HG03135 (cell line): ENCODE measurements at regions not wholly inside any gene's neighbourhood (a gene's known extent, or its start where the extent isn't known, plus 50 kb on each side); places are given as distances from the start of the nearest gene placed in this dataset.
"Not testable (repeated sequence)": the region's sequence is repeated elsewhere in the genome, so short reads cannot be mapped to it uniquely, and the experiment has no call there.

Experiments
- ATAC-seq: cut with Tn5 transposase; IDR thresholded peaks from one replicate; pipeline ENCODE4 v1.9.1; 2021; ENCODE audit warnings: mild to moderate bottlenecking, moderate library complexity; ENCODE audit not compliant: unreplicated experiment

- ATAC-seq: no peak
These were observed 51.5 kb downstream of the CRPPA start for GRCh38 chr7:16369855-16370254.

GRCh38 chr7:16369309-16369708 lies 52.0 kb downstream of the CRPPA start:
- not testable (repeated sequence) for ATAC-seq

- no peak for ATAC-seq
These were observed 52.5 kb downstream of the CRPPA start for GRCh38 chr7:16368885-16369284.

GRCh38 chr7:16367115-16367514 lies 54.2 kb downstream of the CRPPA start:
- no peak for ATAC-seq

- ATAC-seq: no peak
These were observed 55.4 kb downstream of the CRPPA start for GRCh38 chr7:16365952-16366351.

GRCh38 chr7:16365177-16365576 lies 56.2 kb downstream of the CRPPA start:
- ATAC-seq: no peak

GRCh38 chr7:16359216-16359615 lies 62.1 kb downstream of the CRPPA start:
- ATAC-seq: no peak

- ATAC-seq: no peak
These were observed 63.4 kb downstream of the CRPPA start for GRCh38 chr7:16357921-16358320.

GRCh38 chr7:16357474-16357873 lies 63.9 kb downstream of the CRPPA start:
- ATAC-seq: no peak

GRCh38 chr7:16356301-16356958 lies 64.9 kb downstream of the CRPPA start:
- no peak for ATAC-seq

GRCh38 chr7:16354573-16354972 lies 66.8 kb downstream of the CRPPA start:
- ATAC-seq: no peak

GRCh38 chr7:16353226-16353625 lies 68.1 kb downstream of the CRPPA start:
- ATAC-seq: no peak

GRCh38 chr7:16350634-16351033 lies 70.7 kb downstream of the CRPPA start:
- ATAC-seq: peak; percentile 79

GRCh38 chr7:16348251-16348650 lies 73.1 kb downstream of the CRPPA start:
- no peak for ATAC-seq

- ATAC-seq: no peak
These were observed 73.5 kb downstream of the CRPPA start for GRCh38 chr7:16347827-16348192.

- ATAC-seq: no peak
These were observed 74.1 kb downstream of the CRPPA start for GRCh38 chr7:16347066-16347826.

- ATAC-seq: peak; percentile 60
These were observed 75.1 kb downstream of the CRPPA start for GRCh38 chr7:16345979-16346958.

- ATAC-seq: no peak
These were observed 76.4 kb downstream of the CRPPA start for GRCh38 chr7:16344927-16345326.

- ATAC-seq: no peak
These were observed 77.7 kb downstream of the CRPPA start for GRCh38 chr7:16343612-16344011.

GRCh38 chr7:16338065-16338464 lies 83.3 kb downstream of the CRPPA start:
- no peak for ATAC-seq

- ATAC-seq: no peak
These were observed 95.2 kb downstream of the CRPPA start for GRCh38 chr7:16326106-16326505.
